Transverse colon (tissue), 4 donors: ENCODE measurements at regions not wholly inside any gene's neighbourhood (a gene's known extent, or its start where the extent isn't known, plus 50 kb on each side); places are given as distances from the start of the nearest gene placed in this dataset.
"Not testable (repeated sequence)": the region's sequence is repeated elsewhere in the genome, so short reads cannot be mapped to it uniquely, and the experiment has no call there.

Experiments
- DNase-seq: peaks from one replicate; pipeline ENCODE4 v3.0.0-alpha.2; 2019
- H3K27ac ChIP-seq, 4 donors: fragments of 200-600 bp; sonication (generic); 2 replicates each; pipeline ENCODE4 v1.5.1; 2016 to 2018; ENCODE audit warnings: inconsistent platforms in 4 of 4
- H3K27me3 ChIP-seq: fragments of 200-600 bp; sonication (generic); 2 replicates; pipeline ENCODE4 v1.5.1; 2017; ENCODE audit warnings: inconsistent platforms
- H3K36me3 ChIP-seq, 4 donors: fragments of 200-600 bp; sonication (generic); 2 replicates each; pipeline ENCODE4 v1.5.1; 2017 to 2019; ENCODE audit warnings: inconsistent platforms in 4 of 4
- H3K4me1 ChIP-seq, 4 donors: fragments of 200-600 bp; sonication (generic); 2 replicates each; pipeline ENCODE4 v1.5.1; 2017 to 2020; ENCODE audit warnings: inconsistent platforms in 4 of 4
- H3K4me3 ChIP-seq, 4 donors: fragments of 200-600 bp; sonication (generic); 1 replicate in 1 of 4; 2 replicates in 3 of 4; pipeline versions ENCODE4 v1.5.1 to v1.6.1; 2017 to 2019; ENCODE audit warnings: inconsistent platforms in 4 of 4
- H3K9me3 ChIP-seq, 2 donors: fragments of 200-600 bp; sonication (generic); 2 replicates each; pipeline ENCODE4 v1.5.1; 2017 to 2019; ENCODE audit warnings: inconsistent platforms in 2 of 2
- WGBS, 2 donors: methylation state at CpG; one replicate each; pipeline ENCODE4 v1.1.5; 2018; ENCODE audit warnings: low coverage in 1 of 2; 5-methylcytosine and 5-hydroxymethylcytosine counted together
- in situ Hi-C, 4 donors: fragments of 200-750 bp; cut with MboI; loops; one replicate each; pipeline versions ENCODE4 v1.15.0 to v1.15.1; 2017; ENCODE audit warnings: low sequenced_read_pairs in 3 of 4, low pct_ligation_motif_present in 1 of 4, low pct_unique_long_range_greater_than_20kb in 1 of 4
- intact Hi-C: fragments of 100-400 bp; cut with DNase I; formaldehyde crosslinking; loops from one replicate; pipeline ENCODE4 v1.15.1; 2023; ENCODE audit warnings: low total_unique reads

DNA sequence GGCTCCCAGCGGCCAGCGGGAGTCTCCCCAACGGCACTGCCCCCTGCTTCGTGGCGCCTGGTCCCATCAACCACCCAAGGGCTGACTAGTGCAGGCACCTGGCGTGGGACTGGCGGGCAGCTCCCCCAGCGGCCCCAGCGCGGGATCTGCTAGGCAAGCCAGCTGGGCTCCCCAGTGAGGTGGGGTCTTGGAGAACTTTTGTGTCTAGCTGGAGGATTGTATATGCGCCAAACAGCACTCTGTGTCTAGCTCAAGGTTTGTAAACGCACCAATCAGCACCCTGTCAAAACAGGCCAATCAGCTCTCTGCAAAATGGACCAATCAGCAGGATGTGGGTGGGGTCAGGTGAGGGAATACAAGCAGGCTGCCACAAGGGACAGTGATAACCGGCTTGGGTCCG lies 1988.2 kb downstream of the FOXD4L5 start:
- H3K27ac ChIP-seq, intact Hi-C loops, DNase-seq, H3K27me3 ChIP-seq, H3K36me3 ChIP-seq, H3K4me1 ChIP-seq, H3K4me3 ChIP-seq, H3K9me3 ChIP-seq, in situ Hi-C loops: not testable (repeated sequence)
- WGBS, 2 donors, result 95% methylated on average over 9 of the region's 14 CpGs; no CpG with 5 or more reads in 1 of the 2 donors

DNA sequence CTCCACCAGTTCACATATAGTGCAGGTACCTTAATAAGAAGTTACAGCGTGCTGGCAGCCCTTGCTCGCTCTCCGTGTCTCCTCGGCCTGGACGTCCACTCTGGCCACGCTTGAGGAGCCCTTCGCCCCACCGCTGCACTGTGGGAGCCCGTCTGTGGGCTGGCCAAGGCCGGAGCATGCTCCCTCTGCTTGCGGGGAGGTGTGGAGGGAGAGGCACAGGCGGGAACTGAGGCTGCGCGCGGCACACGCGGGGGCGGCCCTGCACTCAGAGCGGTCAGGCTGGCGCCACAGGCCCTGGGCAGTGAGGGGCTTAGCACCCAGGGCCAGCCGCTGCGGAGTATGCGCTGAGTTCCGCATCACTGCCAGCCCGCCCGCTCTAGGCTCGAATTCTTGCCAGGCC lies 1988.6 kb downstream of the FOXD4L5 start:
- H3K27me3 ChIP-seq, intact Hi-C loops, H3K9me3 ChIP-seq, DNase-seq, H3K4me3 ChIP-seq, H3K4me1 ChIP-seq, H3K27ac ChIP-seq, in situ Hi-C loops, H3K36me3 ChIP-seq: not testable (repeated sequence)
- no CpG with 5 or more reads among the region's 27 CpGs for WGBS, 2 donors

DNA sequence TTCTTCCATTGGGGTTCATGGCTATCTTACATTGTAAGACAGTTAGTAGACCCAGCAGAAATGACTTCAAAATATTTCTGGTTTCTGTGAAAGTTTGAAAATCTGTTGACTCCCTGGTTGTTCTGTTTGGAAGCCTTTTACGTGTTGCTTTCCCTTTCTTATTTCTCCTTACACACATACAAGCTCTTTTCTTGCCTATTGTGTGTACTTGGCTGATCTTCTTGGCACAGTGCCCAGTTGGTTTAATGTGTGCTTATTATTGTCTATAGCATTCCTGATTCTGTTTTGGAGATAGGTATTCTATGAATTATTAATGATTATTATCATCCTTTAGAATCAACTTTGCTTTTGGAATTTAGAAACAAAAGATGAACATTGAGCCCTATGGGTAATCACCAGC lies 1995.0 kb downstream of the FOXD4L5 start:
- DNase-seq, H3K27ac ChIP-seq, H3K4me1 ChIP-seq, in situ Hi-C loops, intact Hi-C loops, H3K9me3 ChIP-seq, H3K4me3 ChIP-seq, H3K36me3 ChIP-seq, H3K27me3 ChIP-seq: not testable (repeated sequence)
- 38 to 54% methylated on average over 1 of the region's 1 CpG for WGBS, 2 donors
